Upper lobe of left lung (tissue), 6 donors: ENCODE measurements at regions not wholly inside any gene's neighbourhood (a gene's known extent, or its start where the extent isn't known, plus 50 kb on each side); places are given as distances from the start of the nearest gene placed in this dataset.

Experiments
- ATAC-seq, 2 donors: fragments of 200-7000 bp; cut with Tn5 transposase; one replicate each; pipeline ENCODE4 v1.9.1; 2022; ENCODE audit warnings: mild to moderate bottlenecking in 2 of 2, moderate library complexity in 2 of 2; ENCODE audit not compliant: low FRiP score in 2 of 2
- DNase-seq, 2 donors: peaks; one replicate each; pipeline ENCODE4 v3.0.0-alpha.2; 2019 to 2020
- H3K27ac ChIP-seq, 4 donors: fragments of 200-600 bp; sonication (generic); one replicate each; pipeline ENCODE4 v1.5.1; 2016 to 2019
- H3K27me3 ChIP-seq, 4 donors: fragments of 200-600 bp; sonication (generic); one replicate each; pipeline ENCODE4 v1.5.1; 2017 to 2019
- H3K36me3 ChIP-seq, 4 donors: fragments of 200-600 bp; sonication (generic); one replicate each; pipeline ENCODE4 v1.5.1; 2016 to 2019
- H3K4me1 ChIP-seq, 4 donors: fragments of 200-600 bp; sonication (generic); one replicate each; pipeline ENCODE4 v1.5.1; 2018 to 2019
- H3K4me3 ChIP-seq, 4 donors: fragments of 200-600 bp; sonication (generic); one replicate each; pipeline ENCODE4 v1.5.1; 2017 to 2019; ENCODE audit warnings: mild to moderate bottlenecking in 2 of 4, moderate library complexity in 1 of 4
- H3K9me3 ChIP-seq, 4 donors: fragments of 200-600 bp; sonication (generic); one replicate each; pipeline ENCODE4 v1.5.1; 2018 to 2019
- CTCF ChIP-seq, 6 experiments: fragments of 450-650 bp in 4 of 6; fragments of 200-600 bp in 2 of 6; sonication (generic) in 2 of 6; IDR thresholded peaks; one replicate each; pipeline ENCODE4 v1.5.1; 2016 to 2019; ENCODE audit warnings: antibody characterized with exemption in 6 of 6
- EP300 ChIP-seq, 4 donors: sonication (generic); formaldehyde crosslinking; IDR thresholded peaks; one replicate each; pipeline ENCODE4 v1.5.1; 2017; ENCODE audit warnings: antibody characterized with exemption in 4 of 4, control low read depth in 2 of 4
- POLR2A ChIP-seq, 4 donors: fragments of 450-650 bp; IDR thresholded peaks; one replicate each; pipeline ENCODE4 v1.5.1; 2016 to 2017; ENCODE audit warnings: antibody characterized with exemption in 4 of 4, mild to moderate bottlenecking in 2 of 4
- POLR2AphosphoS5 ChIP-seq, 2 donors: sonication (generic); formaldehyde crosslinking; IDR thresholded peaks; one replicate each; pipeline ENCODE4 v1.5.1; 2017; ENCODE audit warnings: antibody characterized with exemption in 2 of 2
- WGBS, 2 donors: methylation state at CpG; one replicate each; pipeline ENCODE4 v1.1.5; 2017 to 2018; 5-methylcytosine and 5-hydroxymethylcytosine counted together
- donor health status: DM: no; HTN: no; CAD: no; lungs with moderate emphysema.
- donor health status: DM: no; HTN: yes; CAD: no; lungs with severe emphysema.

- DNase-seq = no peak
- WGBS, 2 donors = 42 to 54% methylated on average over 1 of the region's 1 CpG
- H3K4me1 ChIP-seq = no peaks in the 10 kb centered on the region
- ATAC-seq = no peak
- no peaks in the 10 kb centered on the region for H3K27me3 ChIP-seq
- TF ChIP-seq EP300 (IDR thresholded peaks at IDR 0.05) (no peak), POLR2A (IDR thresholded peaks at IDR 0.05) (no peak), CTCF (IDR thresholded peaks at IDR 0.05) (no peak), POLR2AphosphoS5 (IDR thresholded peaks at IDR 0.05) (peak in 1 of 2 donors; percentile 22)
- no peaks in the 10 kb centered on the region for H3K36me3 ChIP-seq
- H3K27ac ChIP-seq = no peak overlapping the region
- no peak overlapping the region for H3K4me3 ChIP-seq
- H3K9me3 ChIP-seq = no peaks in the 10 kb centered on the region
Measured at GRCh38 chr5:159644053-159644452, 272.2 kb upstream of the ADRA1B start.

GRCh38 chr5:159645179-159645846, 271.0 kb upstream of the ADRA1B start:
- Histone ChIP-seq H3K27ac (no peak overlapping the region), H3K9me3 (no peaks in the 10 kb centered on the region), H3K27me3 (no peaks in the 10 kb centered on the region), H3K4me1 (no peaks in the 10 kb centered on the region), H3K4me3 (no peak overlapping the region), H3K36me3 (no peaks in the 10 kb centered on the region)
- DNase-seq (no peak), ATAC-seq (no peak)
- TF ChIP-seq POLR2AphosphoS5 (IDR thresholded peaks at IDR 0.05) (no peak), EP300 (IDR thresholded peaks at IDR 0.05) (no peak), POLR2A (IDR thresholded peaks at IDR 0.05) (no peak), CTCF (IDR thresholded peaks at IDR 0.05) (no peak)
- 71 to 86% methylated on average over 7 of the region's 7 CpGs for WGBS, 2 donors

GRCh38 chr5:159650803-159651202, 265.5 kb upstream of the ADRA1B start:
- Histone ChIP-seq H3K4me1 (no peaks in the 10 kb centered on the region), H3K9me3 (no peaks in the 10 kb centered on the region), H3K4me3 (no peak overlapping the region), H3K36me3 (no peaks in the 10 kb centered on the region), H3K27ac (no peak overlapping the region), H3K27me3 (no peaks in the 10 kb centered on the region)
- TF ChIP-seq POLR2AphosphoS5 (IDR thresholded peaks at IDR 0.05) = no peak
- no peak for TF ChIP-seq EP300 (IDR thresholded peaks at IDR 0.05)
- TF ChIP-seq POLR2A (IDR thresholded peaks at IDR 0.05) = no peak
- no peak for TF ChIP-seq CTCF (IDR thresholded peaks at IDR 0.05)
- DNase-seq (no peak), ATAC-seq (no peak)
- 88 to 90% methylated on average over 2 of the region's 2 CpGs for WGBS, 2 donors

- 78 to 80% methylated on average over 3 of the region's 3 CpGs for WGBS, 2 donors
- TF ChIP-seq CTCF (IDR thresholded peaks at IDR 0.05) (no peak), POLR2A (IDR thresholded peaks at IDR 0.05) (no peak), EP300 (IDR thresholded peaks at IDR 0.05) (no peak), POLR2AphosphoS5 (IDR thresholded peaks at IDR 0.05) (no peak)
- H3K27me3 ChIP-seq = no peaks in the 10 kb centered on the region
- ATAC-seq (no peak), DNase-seq (no peak)
- H3K4me1 ChIP-seq = no peaks in the 10 kb centered on the region
- H3K27ac ChIP-seq = no peak overlapping the region
- H3K9me3 ChIP-seq = no peaks in the 10 kb centered on the region
- no peak overlapping the region for H3K4me3 ChIP-seq
- no peaks in the 10 kb centered on the region for H3K36me3 ChIP-seq
Measured at GRCh38 chr5:159655757-159656409, 260.4 kb upstream of the ADRA1B start.

- DNase-seq = no peak
- no peaks in the 10 kb centered on the region for H3K27me3 ChIP-seq
- no peak overlapping the region for H3K27ac ChIP-seq
- no peaks in the 10 kb centered on the region for H3K36me3 ChIP-seq
- ATAC-seq = no peak
- H3K4me1 ChIP-seq = no peaks in the 10 kb centered on the region
- TF ChIP-seq EP300 (IDR thresholded peaks at IDR 0.05) = no peak
- H3K9me3 ChIP-seq = no peaks in the 10 kb centered on the region
- no peak overlapping the region for H3K4me3 ChIP-seq
- WGBS, 2 donors = 72 to 79% methylated on average over 4 of the region's 4 CpGs
Measured at GRCh38 chr5:159657298-159657697, 259.0 kb upstream of the ADRA1B start.
